ENCODE measurements at regions not wholly inside any gene's neighbourhood (a gene's known extent, or its start where the extent isn't known, plus 50 kb on each side); places are given as distances from the start of the nearest gene placed in this dataset.

DNA sequence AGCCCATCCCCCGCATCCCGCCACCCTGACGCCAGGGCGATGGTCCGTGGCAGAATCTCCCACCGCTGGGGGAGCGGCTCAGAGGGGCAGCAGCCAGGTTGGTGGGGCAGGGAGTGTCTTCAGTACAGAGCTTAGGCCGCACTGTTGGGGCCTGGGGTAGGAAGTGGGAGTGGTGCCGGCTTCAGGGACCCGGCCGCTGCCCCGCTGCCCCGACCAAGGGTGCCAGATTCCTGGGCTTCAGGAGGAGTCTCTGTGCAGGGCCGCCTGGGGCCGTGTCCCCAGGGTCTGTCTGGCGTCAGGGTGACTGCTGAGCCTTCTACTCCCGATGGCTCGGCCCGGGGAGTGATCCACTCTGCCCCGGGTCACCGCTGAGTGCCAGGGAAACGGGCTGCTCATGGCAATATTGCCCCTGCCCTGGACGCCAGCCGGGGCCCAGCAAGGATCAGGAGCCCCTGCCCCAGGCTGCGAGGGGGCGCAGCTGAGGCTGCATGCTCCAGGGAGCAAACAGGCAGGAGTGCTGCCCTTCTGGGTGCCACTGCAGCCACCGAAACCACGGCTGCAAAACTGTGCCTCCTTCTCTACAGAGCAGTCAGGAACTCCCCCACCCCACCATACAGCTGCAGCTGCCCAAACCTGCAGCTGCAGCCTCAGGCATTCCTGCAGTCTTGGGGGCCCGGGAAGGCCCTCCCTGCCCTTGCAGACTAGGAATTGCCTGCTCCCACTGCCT is 1206.1 kb downstream of the ARAP2 start:
- Histone ChIP-seq H3K4me1 (ENCODE audit: insufficient read depth) (no peaks in the 10 kb centered on the region), H3K27ac (no peak overlapping the region), H3K4me3 (no peak overlapping the region), H3K79me2 (no peaks in the 10 kb centered on the region), H2AFZ (no peak overlapping the region), H3K4me2 (no peak overlapping the region), H3K27me3 (no peaks in the 10 kb centered on the region), H3K9me3 (ENCODE audit: low read depth) (no peaks in the 10 kb centered on the region), H3K36me3 (replicated peaks; ENCODE audit: insufficient read depth, low read depth) (no peaks in the 10 kb centered on the region), H3K9me2 (replicated peaks; ENCODE audit: insufficient read depth) (no peaks in the 10 kb centered on the region), H4K20me1 (ENCODE audit: insufficient read depth, poor library complexity, severe bottlenecking) (no peaks in the 10 kb centered on the region)
- no peak for DNase-seq (ENCODE audit: low spot score)
- 96% methylated on average over 28 of the region's 29 CpGs for WGBS (ENCODE audit: low lambda C conversion rate, missing lambda C conversion rate)
- TF ChIP-seq, protein P1, sequence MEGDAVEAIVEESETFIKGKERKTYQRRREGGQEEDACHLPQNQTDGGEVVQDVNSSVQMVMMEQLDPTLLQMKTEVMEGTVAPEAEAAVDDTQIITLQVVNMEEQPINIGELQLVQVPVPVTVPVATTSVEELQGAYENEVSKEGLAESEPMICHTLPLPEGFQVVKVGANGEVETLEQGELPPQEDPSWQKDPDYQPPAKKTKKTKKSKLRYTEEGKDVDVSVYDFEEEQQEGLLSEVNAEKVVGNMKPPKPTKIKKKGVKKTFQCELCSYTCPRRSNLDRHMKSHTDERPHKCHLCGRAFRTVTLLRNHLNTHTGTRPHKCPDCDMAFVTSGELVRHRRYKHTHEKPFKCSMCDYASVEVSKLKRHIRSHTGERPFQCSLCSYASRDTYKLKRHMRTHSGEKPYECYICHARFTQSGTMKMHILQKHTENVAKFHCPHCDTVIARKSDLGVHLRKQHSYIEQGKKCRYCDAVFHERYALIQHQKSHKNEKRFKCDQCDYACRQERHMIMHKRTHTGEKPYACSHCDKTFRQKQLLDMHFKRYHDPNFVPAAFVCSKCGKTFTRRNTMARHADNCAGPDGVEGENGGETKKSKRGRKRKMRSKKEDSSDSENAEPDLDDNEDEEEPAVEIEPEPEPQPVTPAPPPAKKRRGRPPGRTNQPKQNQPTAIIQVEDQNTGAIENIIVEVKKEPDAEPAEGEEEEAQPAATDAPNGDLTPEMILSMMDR (IDR thresholded peaks at IDR 0.05; ENCODE audit: poor library complexity): no peak
- TF ChIP-seq EZH2phosphoT487 (IDR thresholded peaks at IDR 0.05; ENCODE audit: low read depth, severe bottlenecking, unreplicated experiment): no peak
- no peak for TF ChIP-seq EZH2 (IDR thresholded peaks at IDR 0.05; ENCODE audit: borderline replicate concordance)

DNA sequence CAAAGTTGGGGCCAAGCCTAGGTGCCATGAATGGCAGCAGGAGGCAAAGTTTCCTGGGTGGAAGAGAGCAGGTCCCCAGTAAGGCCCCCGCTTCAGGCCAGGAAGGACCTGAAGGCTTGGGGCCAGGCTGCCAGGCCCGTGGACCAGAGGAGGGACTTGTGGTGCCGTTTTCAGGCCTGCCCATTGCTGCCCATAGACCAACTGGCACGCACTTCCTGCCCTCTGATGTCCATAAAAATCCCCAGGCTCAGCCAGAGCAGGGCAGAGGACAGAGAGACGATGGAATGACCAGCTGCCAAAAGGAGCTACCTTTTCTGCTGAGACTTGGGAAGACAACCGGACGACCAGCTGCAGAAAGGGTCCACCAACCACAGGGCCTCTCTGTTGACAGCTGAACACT is 1205.5 kb downstream of the ARAP2 start:
- no peaks in the 10 kb centered on the region for H3K27me3 ChIP-seq
- no peak overlapping the region for H2AFZ ChIP-seq
- no peak overlapping the region for H3K4me2 ChIP-seq
- no peaks in the 10 kb centered on the region for H3K9me2 ChIP-seq (replicated peaks; ENCODE audit: insufficient read depth)
- no peak overlapping the region for H3K4me3 ChIP-seq
- H3K27ac ChIP-seq: no peak overlapping the region
- H3K79me2 ChIP-seq: no peaks in the 10 kb centered on the region
- no peaks in the 10 kb centered on the region for H3K4me1 ChIP-seq (ENCODE audit: insufficient read depth)
- no peaks in the 10 kb centered on the region for H3K9me3 ChIP-seq (ENCODE audit: low read depth)
- no peak for DNase-seq (ENCODE audit: low spot score)
- H4K20me1 ChIP-seq (ENCODE audit: insufficient read depth, poor library complexity, severe bottlenecking): no peaks in the 10 kb centered on the region
- 92% methylated on average over 7 of the region's 7 CpGs for WGBS (ENCODE audit: low lambda C conversion rate, missing lambda C conversion rate)
- TF ChIP-seq, protein P1 (IDR thresholded peaks at IDR 0.05; ENCODE audit: poor library complexity): no peak
- no peaks in the 10 kb centered on the region for H3K36me3 ChIP-seq (replicated peaks; ENCODE audit: insufficient read depth, low read depth)

DNA sequence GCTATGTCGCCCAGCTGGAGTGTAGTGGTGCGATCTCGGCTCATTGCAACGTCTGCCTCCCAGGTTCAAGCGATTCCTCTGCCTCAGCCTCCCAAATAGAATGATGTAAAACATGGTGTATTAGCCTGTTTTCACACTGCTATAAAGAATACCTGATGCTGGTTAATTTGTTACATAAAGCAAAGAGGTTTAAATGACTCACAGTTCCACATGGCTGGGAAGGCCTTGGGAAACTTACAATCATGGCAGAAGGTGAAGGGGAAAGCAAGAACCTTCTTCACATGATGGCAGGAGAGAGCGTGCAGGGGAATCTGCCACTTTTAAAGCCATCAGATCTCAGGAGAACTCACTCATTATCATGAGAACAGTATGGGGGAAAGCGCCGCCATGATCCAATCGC is 1191.8 kb downstream of the ARAP2 start:
- no peaks in the 10 kb centered on the region for H3K36me3 ChIP-seq (replicated peaks; ENCODE audit: insufficient read depth, low read depth)
- H3K4me3 ChIP-seq: no peak overlapping the region
- no peak for DNase-seq (ENCODE audit: low spot score)
- 95% methylated on average over 9 of the region's 9 CpGs for WGBS (ENCODE audit: low lambda C conversion rate, missing lambda C conversion rate)
- H3K27ac ChIP-seq: no peak overlapping the region
- no peaks in the 10 kb centered on the region for H3K4me1 ChIP-seq (ENCODE audit: insufficient read depth)
- H3K9me2 ChIP-seq (replicated peaks; ENCODE audit: insufficient read depth): no peaks in the 10 kb centered on the region
- no peaks in the 10 kb centered on the region for H3K79me2 ChIP-seq
- no peaks in the 10 kb centered on the region for H3K27me3 ChIP-seq
- TF ChIP-seq EZH2 (IDR thresholded peaks at IDR 0.05; ENCODE audit: borderline replicate concordance) (no peak), EZH2phosphoT487 (IDR thresholded peaks at IDR 0.05; ENCODE audit: low read depth, severe bottlenecking, unreplicated experiment) (no peak)
- TF ChIP-seq, protein P1 (IDR thresholded peaks at IDR 0.05; ENCODE audit: poor library complexity): no peak
- no peak overlapping the region for H3K4me2 ChIP-seq
- H3K9me3 ChIP-seq (ENCODE audit: low read depth): no peaks in the 10 kb centered on the region
- H4K20me1 ChIP-seq (ENCODE audit: insufficient read depth, poor library complexity, severe bottlenecking): no peaks in the 10 kb centered on the region
- no peak overlapping the region for H2AFZ ChIP-seq
